SK-N-MC (cell line): ENCODE measurements at regions not wholly inside any gene's neighbourhood (a gene's known extent, or its start where the extent isn't known, plus 50 kb on each side); places are given as distances from the start of the nearest gene placed in this dataset.

ENCODE experiments used
- EZH2 ChIP-seq: fragments of 200-600 bp; sonication (generic); IDR thresholded peaks from one replicate; pipeline ENCODE4 v1.6.1; 2017; ENCODE audit warnings: antibody characterized with exemption
- POLR2AphosphoS5 ChIP-seq: IDR thresholded peaks from 2 replicates; pipeline ENCODE4 v1.6.1; 2012; ENCODE audit warnings: mild to moderate bottlenecking, low read depth, low read length, borderline replicate concordance

- TF ChIP-seq POLR2AphosphoS5 (no peak), EZH2 (no peak)
Observed at GRCh38 chr17:56690441-56691291, 97.2 kb downstream of the NOG start.
